ENCODE measurements at regions not wholly inside any gene's neighbourhood (a gene's known extent, or its start where the extent isn't known, plus 50 kb on each side); places are given as distances from the start of the nearest gene placed in this dataset.
"Not testable (repeated sequence)": the region's sequence is repeated elsewhere in the genome, so short reads cannot be mapped to it uniquely, and the experiment has no call there.

DNA sequence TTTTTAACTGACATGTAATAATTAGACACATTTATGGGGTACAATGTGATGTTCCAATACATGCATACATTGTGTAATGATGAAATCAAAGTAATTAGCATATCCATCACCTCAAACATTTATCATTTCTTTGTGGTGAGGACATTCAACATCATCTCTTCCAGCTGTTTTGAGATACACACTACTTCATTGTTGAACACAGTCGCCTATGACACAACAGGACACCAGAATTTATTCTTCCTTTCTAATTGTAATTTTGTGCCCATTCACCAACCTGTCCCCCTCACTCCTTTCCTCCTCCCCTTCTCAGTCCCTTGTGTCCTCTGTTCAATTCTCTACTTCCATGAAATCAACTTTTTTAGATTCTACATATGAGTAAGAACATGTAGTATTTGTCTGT lies 113.4 kb upstream of the CBLB start:
- DNase-seq, result no peak

- no peak for DNase-seq
Observed at GRCh38 chr3:105984837-105985236, 116.0 kb upstream of the CBLB start.

- DNase-seq, result not testable (repeated sequence)
Observed at GRCh38 chr3:105986343-105986742, 117.5 kb upstream of the CBLB start.

GRCh38 chr3:105987809-105988208 lies 119.0 kb upstream of the CBLB start:
- no peak for DNase-seq

DNA sequence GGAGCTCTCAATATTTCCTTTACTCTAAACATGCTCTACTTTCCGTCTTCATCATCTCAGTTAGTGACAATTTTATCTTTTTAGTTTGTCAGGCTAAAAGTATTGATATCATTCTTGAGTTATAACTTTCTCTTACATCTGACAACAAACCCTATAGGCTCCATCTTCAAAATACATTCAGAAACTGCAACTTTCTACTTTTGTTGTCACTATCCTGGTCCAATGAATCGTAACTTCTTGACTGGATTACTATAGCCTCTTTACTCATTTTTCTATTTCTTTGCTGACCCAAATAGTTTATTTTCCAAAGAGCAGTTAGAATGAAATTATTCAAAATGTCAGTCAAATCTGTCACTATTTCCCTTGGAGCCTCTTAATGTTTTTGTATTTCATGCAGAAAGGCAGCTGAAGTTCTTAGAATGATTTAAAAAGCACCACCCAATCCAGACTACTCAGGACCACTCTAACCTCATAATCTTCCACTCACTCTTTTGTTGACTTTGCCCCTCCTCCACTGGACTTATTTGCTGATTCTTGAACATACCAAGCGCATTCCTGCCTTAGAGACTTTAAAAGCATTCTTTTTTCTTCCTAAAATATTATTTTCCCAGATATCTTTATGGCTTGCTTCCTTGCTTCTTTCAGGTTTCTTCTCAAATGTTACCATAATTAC lies 119.9 kb upstream of the CBLB start:
- DNase-seq, result no peak

- DNase-seq, result no peak
Observed at GRCh38 chr3:105996781-105997180, 128.0 kb upstream of the CBLB start.

DNA sequence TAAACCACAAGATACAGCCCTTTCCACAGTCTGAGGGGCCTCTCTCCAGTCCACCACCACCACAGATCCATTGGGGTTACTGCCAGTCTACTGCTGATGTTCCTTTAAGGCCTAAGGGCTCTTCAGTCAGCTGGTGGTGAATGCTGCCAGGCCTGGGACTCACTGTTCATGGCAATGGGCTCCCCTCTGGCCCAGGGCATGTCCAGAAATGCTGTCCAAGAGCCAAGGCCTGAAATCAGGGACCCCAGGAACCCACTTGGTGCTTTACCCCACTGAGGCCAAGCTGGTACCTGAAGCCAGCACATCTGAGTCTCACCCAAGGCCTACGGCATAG lies 128.6 kb upstream of the CBLB start:
- no peak for DNase-seq

- DNase-seq, result no peak
Observed at GRCh38 chr3:105997800-105998526, 129.2 kb upstream of the CBLB start.

- DNase-seq, result peak; percentile 40
Observed at GRCh38 chr3:105999856-106000255, 131.0 kb upstream of the CBLB start.

- DNase-seq, result no peak
Observed at GRCh38 chr3:106001923-106002322, 133.1 kb upstream of the CBLB start.

- no peak for DNase-seq
Observed at GRCh38 chr3:106004137-106004681, 135.4 kb upstream of the CBLB start.

DNA sequence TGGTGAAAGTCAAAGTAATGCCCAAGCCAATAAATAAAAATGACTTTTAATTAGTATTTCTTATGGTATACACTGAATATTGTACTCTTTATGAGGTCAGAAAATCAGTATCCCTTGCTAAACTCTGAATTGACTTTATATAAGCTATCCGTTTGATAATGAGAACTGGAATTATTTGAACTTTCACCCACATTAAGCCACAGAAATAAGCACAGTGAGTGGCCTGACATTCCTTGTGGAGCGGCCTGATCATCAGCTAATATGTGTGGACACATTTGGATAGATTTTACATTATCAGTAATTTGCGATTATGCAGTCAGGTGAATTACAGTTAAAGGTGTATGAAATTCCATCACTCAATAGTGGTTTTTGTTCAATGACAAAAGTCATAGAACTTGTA lies 136.0 kb upstream of the CBLB start:
- DNase-seq, result no peak

GRCh38 chr3:106006001-106006400 lies 137.2 kb upstream of the CBLB start:
- no peak for DNase-seq

- DNase-seq, result no peak
Observed at GRCh38 chr3:106006571-106006970, 137.8 kb upstream of the CBLB start.

- DNase-seq, result no peak
Observed at GRCh38 chr3:106007512-106007911, 138.7 kb upstream of the CBLB start.

DNA sequence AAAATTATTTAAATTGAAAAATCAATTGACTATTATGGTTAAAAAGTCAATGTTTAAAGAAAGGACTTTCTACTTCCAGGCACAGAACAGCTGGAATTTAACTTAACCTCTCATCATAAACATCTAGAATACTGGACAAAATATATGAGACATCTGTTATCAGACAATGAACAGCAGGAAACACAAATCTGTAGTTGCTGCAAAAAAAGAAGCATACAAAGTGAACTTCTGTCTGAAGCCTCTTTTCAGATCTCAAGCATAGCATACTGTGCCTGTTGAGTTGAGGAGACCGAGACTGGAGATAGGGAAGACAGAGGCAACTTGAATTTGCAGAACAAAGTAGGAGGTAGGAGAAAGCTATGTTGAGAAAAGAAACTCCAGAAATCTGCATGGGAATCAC lies 140.0 kb upstream of the CBLB start:
- DNase-seq, result no peak

DNA sequence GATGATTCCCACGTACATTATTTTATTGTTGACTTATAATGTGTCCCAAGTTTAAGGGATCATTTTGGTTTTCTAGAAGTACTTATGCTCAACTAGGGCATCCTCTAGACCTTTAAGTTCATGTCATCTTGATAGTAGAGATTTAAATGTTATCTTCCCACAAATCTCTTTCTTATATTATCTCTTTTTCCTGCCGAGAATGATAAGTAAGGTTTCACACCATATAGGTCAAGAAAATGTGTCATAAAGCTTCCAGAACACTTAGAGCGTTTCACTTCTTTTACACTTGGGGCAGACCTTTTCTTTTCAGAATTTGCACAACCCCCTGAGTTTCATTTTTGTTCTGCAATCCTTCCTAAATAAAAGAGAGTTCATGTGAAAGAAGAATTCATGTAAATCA lies 142.0 kb upstream of the CBLB start:
- no peak for DNase-seq

GRCh38 chr3:106013971-106014370 lies 145.2 kb upstream of the CBLB start:
- DNase-seq, result no peak

DNA sequence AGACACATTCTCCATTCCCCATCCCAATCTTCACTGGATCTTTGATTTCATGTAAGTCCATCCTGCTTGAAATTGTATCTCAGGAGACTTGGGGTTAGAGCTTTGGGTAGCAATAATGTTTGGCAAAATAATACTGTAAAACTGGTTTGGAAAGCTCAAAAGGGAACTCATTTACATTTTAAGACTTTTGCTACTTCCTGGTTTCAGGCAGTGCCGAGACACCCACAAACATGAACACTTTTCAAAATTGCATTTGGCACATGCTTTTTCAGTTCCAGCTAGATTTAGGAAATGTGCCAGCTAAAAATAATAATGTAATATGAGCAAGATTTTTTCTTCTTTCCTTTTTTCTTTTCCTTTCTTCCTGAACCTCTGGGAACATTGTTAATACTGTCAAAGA lies 145.7 kb upstream of the CBLB start:
- DNase-seq, result no peak

DNA sequence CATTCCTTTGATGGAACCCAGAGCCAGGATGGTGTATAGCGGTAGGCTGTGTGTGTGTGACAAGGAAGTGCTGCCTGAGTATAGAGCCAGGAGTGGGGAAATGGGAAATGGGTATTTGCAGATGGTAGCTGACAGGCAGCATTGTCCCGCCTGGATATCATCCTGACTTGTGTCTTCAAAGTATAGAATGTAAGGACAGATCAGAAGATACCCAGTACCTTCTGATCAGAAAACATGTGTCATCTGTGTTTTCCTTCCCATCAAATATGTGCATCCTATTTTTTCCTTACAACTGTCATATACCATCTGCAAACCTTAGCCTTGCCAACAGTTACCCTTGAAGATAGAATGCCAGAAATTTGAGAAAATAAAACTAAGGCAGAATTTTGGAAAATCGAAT lies 146.2 kb upstream of the CBLB start:
- DNase-seq, result no peak

DNA sequence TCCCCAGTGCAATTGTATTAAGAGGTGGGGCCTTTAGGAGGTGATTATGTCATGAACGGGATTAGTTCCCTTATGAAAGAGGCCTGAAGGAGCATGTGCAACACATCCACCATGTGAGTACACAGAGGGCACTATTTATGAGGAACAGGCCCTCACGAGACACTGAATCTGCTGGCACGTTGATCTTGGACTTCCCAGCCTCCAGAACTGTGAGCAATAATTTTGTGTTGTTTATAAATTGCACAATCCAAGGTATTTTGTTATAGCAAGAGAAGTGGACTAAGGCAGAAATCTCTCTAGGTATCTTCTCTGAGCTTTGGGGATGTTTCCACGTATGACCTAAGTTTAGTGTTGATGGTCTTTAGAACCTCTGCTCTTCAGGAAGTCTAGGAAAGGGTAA lies 149.3 kb upstream of the CBLB start:
- DNase-seq, result peak; percentile 40

DNA sequence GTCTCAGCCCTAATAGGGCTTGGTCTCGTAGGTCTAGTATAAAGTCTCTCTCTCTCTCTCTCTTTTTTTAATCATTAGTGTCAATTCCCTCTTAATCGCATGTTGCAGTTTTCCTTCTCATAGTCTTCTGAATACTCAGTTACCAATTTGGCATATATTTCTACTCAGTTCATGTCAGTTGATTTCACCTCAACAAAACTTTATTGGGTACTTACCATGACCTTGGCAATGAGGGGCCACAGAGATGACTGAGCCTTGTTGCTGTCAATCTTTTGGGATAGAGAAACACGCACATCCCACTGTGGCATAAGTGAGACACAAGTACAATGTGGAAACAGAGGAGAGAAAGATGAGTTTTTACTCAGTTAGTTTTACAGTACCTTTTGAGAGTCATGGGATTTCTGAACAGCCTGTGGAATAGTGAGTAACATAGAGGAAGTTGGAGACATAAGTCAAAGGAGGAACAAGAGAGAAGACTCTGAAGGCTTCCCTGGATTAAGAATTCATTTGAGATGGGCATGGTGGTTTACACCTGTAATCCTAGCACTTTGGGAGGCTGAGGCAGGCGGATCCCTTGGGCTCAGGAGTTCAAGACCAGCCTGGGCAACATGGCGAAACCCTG lies 150.2 kb upstream of the CBLB start:
- no peak for DNase-seq

DNA sequence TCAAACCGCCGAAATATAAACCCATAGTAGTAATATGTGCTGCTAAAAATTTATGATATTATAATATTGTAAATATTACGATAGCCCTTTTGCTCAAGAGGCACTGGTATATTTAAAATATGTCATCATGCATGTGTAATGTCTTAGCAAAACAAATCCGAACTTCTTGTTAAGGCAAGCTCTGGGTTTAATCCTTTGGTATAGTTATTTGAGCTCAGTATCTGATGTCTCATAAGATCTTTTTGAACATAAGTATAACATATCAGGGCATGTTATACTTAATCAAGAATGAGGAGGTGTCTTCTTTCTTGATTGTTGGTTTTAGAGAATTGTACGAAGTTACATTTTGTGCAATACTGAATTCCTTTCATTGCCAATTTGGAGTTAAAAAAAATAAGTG lies 154.1 kb upstream of the CBLB start:
- no peak for DNase-seq

DNA sequence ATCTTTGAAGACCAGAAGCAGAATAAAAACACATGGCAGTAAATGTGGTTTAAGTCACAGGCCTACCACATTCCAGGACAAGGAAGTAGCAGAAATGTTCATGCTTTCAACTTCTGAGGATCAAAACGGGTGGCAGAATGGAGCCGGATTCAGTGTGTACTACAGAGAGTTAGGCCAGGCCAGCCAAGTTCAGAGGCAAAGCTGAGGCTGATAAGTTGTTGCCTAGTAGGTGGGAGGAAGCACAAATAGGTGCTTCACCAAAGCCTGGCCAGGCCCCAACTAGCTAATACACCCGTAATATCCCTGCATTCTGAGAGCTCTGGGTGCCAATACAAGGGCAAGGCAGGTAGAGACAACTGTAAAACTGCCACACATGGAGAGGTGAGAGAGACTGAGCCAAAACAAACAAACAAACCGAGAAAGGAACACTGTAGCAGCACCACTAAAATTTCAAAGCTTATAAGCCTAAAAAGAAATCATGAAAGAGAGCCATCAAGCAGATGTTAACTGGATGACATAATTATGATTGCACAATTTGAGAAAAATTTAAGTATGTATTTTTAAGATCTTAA lies 156.4 kb upstream of the CBLB start:
- DNase-seq, result no peak

Data from NCI-H82 (cell line).